Lower leg skin (tissue), 3 donors: ENCODE measurements at regions not wholly inside any gene's neighbourhood (a gene's known extent, or its start where the extent isn't known, plus 50 kb on each side); places are given as distances from the start of the nearest gene placed in this dataset.

Experiments used
- CTCF ChIP-seq, 3 donors: fragments of 450-650 bp; IDR thresholded peaks; one replicate each; pipeline ENCODE4 v1.5.1; 2016; ENCODE audit warnings: antibody characterized with exemption in 3 of 3, mild to moderate bottlenecking in 3 of 3, moderate library complexity in 2 of 3
- POLR2A ChIP-seq, 2 donors: fragments of 450-650 bp; IDR thresholded peaks; one replicate each; pipeline ENCODE4 v1.6.1; 2016 to 2017; ENCODE audit warnings: antibody characterized with exemption in 2 of 2, mild to moderate bottlenecking in 1 of 2, moderate library complexity in 1 of 2

- TF ChIP-seq CTCF (IDR thresholded peaks at IDR 0.05), result no peak
- TF ChIP-seq POLR2A (IDR thresholded peaks at IDR 0.05), result no peak
Measured at GRCh38 chr4:34158878-34159277, 2085.4 kb downstream of the ARAP2 start.
